ENCODE measurements at regions not wholly inside any gene's neighbourhood (a gene's known extent, or its start where the extent isn't known, plus 50 kb on each side); places are given as distances from the start of the nearest gene placed in this dataset.

DNA sequence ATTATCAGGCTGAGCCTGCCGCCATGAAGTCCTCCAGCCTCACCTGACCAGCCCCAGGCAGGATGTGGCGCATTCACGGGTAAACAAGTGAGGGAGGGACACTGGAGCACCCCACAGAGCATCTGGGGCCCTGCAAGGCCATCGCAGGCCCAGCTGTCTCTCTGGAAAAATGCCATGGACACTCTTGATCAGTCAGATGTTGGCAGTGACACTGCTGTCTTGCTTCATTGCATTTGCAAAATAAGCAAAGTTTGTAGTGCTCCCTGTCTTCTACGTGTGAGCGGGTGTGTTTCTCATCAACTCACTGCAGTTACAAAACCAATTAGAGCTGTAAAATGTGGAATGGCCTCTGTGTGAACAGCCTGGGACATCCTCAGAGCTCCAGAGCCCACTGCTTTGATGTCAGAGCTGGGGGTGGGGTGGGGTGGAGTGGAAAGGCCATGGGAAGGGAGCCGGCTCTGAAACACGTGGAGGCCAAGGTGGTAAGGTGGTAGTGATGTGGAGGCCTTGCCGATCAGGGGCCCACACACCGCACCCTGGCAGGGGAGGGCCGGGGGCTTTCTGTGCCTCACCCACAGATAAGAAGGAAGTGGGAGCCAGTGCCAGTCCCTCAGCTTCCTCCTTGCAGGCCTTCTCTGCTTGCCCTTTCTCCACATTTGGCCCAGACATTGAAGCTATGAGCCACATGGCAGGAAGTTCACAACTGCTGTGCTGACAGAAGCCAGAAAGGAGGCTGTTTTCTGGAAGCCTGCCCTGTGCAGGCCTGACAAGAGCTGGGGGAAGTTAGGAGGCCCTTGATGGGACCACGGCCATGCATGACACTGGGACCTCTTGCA, 254.9 kb downstream of the RHOU start:
- TF ChIP-seq, protein P1, sequence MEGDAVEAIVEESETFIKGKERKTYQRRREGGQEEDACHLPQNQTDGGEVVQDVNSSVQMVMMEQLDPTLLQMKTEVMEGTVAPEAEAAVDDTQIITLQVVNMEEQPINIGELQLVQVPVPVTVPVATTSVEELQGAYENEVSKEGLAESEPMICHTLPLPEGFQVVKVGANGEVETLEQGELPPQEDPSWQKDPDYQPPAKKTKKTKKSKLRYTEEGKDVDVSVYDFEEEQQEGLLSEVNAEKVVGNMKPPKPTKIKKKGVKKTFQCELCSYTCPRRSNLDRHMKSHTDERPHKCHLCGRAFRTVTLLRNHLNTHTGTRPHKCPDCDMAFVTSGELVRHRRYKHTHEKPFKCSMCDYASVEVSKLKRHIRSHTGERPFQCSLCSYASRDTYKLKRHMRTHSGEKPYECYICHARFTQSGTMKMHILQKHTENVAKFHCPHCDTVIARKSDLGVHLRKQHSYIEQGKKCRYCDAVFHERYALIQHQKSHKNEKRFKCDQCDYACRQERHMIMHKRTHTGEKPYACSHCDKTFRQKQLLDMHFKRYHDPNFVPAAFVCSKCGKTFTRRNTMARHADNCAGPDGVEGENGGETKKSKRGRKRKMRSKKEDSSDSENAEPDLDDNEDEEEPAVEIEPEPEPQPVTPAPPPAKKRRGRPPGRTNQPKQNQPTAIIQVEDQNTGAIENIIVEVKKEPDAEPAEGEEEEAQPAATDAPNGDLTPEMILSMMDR (IDR thresholded peaks at IDR 0.05; ENCODE audit: insufficient read depth, low read length, poor library complexity, severe bottlenecking) = no peak
- no peak overlapping the region for H3K4me3 ChIP-seq (replicated peaks; ENCODE audit: low read depth, low read length)
- no peak for DNase-seq (ENCODE audit: extremely low read depth, insufficient read length)
- peaks cover 4% of the 10 kb centered on the region for H3K27me3 ChIP-seq (replicated peaks; ENCODE audit: control insufficient read depth, insufficient read depth, low read length)
- H3K36me3 ChIP-seq (ENCODE audit: control insufficient read depth, insufficient read depth, low read length) = no peaks in the 10 kb centered on the region

DNA sequence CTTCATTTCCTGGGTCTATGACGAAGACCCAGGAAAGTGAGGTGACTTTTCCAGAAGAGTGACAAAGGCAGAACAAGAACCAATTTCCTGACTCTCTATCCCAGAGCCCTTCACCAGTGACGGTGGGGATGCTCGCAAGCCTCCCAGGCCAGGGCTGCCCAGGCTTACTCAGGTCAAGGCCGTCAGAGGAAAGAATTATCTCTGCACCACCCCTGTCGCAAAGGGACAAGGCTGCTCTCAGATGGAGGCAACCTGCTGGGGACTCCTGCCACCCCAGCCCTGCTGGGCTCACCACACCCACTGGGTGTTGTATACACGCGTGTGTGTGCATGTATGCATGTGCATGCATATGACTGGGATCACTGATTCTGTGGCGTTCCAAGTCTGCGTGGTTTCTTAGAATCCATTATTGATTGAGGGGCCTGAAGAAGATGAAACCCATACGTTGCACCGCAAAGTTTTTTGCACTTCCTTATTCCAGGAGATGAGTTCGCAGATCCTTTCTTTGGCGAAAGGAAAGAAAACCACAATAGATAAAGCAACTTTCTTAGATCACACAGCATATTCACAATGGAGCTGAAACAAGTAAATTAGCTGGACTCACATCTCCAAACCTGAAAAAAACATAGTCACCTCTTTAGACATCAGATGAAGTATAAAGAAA, 255.8 kb downstream of the RHOU start:
- Histone ChIP-seq H3K36me3 (ENCODE audit: control insufficient read depth, insufficient read depth, low read length) (no peaks in the 10 kb centered on the region), H3K4me3 (replicated peaks; ENCODE audit: low read depth, low read length) (no peak overlapping the region), H3K27me3 (replicated peaks; ENCODE audit: control insufficient read depth, insufficient read depth, low read length) (peaks cover 4% of the 10 kb centered on the region)
- DNase-seq (ENCODE audit: extremely low read depth, insufficient read length) = no peak
- TF ChIP-seq, protein P1 (IDR thresholded peaks at IDR 0.05; ENCODE audit: insufficient read depth, low read length, poor library complexity, severe bottlenecking) = no peak

DNA sequence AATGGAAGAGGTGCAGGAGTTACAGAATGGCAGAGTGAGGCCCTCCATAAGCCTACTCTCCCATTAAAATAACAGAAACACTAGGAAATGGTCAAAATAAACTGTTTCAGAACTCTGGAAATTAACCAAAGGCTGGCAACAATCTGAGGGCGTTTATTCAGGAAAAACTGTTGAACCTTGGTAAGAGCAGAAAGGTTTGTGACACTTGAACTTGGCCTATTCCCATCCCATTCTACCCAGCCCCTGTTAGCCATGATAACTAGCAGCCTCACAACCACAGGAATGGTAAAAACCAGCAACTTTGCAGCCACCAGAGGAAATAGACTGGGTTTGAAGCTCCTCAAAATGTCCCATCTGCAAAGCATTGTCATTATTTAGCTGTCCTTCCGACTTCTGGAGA, 256.8 kb downstream of the RHOU start:
- DNase-seq (ENCODE audit: extremely low read depth, insufficient read length) = no peak
- H3K4me3 ChIP-seq (replicated peaks; ENCODE audit: low read depth, low read length) = no peak overlapping the region
- H3K36me3 ChIP-seq (ENCODE audit: control insufficient read depth, insufficient read depth, low read length) = no peaks in the 10 kb centered on the region
- TF ChIP-seq, protein P1 (IDR thresholded peaks at IDR 0.05; ENCODE audit: insufficient read depth, low read length, poor library complexity, severe bottlenecking) = no peak
- peaks cover 4% of the 10 kb centered on the region for H3K27me3 ChIP-seq (replicated peaks; ENCODE audit: control insufficient read depth, insufficient read depth, low read length)

DNA sequence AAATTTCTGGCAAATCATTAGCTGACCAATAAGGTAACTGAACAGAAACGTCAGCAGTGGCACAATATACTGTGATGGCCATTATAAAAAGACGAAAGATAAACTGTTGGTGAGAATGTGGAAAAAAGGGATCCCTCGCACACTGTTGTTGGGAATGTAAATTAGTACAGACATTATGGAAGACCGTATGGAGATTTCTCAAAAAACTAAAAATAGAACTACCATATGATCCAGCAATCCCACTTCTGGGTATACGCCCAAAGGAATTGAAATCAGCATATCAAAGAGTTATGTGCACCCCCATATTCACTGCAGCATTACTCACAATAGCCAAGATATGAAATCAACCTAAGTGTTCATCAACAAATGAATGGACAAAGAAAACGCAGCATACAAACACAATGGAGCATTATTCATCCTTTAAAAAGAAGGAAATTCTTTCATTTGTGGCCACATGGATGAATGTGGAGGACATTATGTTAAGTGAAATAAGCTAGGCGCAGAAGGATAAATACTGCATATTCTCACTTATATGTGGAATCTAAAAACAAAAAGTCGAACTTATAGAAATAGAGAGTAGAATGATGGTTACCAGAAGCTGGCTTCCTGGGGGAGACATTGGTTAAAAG, 257.7 kb downstream of the RHOU start:
- no peaks in the 10 kb centered on the region for H3K36me3 ChIP-seq (ENCODE audit: control insufficient read depth, insufficient read depth, low read length)
- peaks cover 4% of the 10 kb centered on the region for H3K27me3 ChIP-seq (replicated peaks; ENCODE audit: control insufficient read depth, insufficient read depth, low read length)
- TF ChIP-seq, protein P1 (IDR thresholded peaks at IDR 0.05; ENCODE audit: insufficient read depth, low read length, poor library complexity, severe bottlenecking) = no peak
- H3K4me3 ChIP-seq (replicated peaks; ENCODE audit: low read depth, low read length) = no peak overlapping the region
- DNase-seq (ENCODE audit: extremely low read depth, insufficient read length) = no peak

DNA sequence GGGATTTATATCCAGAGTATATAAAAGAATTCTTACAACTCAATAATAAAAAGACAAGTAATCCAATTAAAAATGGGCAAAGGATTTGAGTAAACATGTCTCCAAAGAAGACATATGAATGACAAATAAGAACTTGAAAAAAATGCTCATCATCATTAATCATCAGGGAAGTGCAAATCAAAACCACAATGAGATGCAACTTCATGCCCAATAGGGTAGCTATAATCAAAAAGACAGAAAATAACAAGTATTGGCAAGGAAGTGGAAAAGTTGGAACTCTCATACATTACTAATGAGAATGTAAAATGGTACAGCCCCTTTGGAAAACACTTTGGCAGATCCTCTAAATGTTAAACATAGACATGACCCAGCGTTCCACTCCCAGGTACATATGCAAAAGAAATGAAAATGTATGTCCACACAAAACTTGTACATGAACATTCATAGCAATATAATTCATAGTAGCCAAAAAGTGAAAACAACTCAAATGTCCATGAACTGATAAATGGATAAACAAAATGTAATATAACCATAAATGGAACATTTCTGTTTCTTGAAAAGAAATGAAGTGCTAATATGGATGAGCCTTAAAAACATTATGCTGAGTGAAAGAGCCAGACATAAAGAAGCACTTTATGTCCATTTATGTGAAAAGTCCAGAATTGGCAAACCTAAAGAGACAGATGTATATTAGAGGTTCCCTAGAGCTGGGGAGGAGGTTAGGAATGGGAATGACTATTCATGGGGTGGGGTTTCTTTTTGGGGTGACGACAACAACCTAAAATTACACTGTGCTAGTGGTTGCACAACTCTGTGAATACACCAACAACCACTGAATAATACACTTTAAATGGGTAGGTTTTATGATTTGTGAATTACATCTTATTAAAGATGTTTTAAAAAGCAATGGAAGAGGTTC, 259.7 kb downstream of the RHOU start:
- no peak overlapping the region for H3K4me3 ChIP-seq (replicated peaks; ENCODE audit: low read depth, low read length)
- no peak for DNase-seq (ENCODE audit: extremely low read depth, insufficient read length)
- no peaks in the 10 kb centered on the region for H3K36me3 ChIP-seq (ENCODE audit: control insufficient read depth, insufficient read depth, low read length)
- TF ChIP-seq, protein P1 (IDR thresholded peaks at IDR 0.05; ENCODE audit: insufficient read depth, low read length, poor library complexity, severe bottlenecking) = no peak
- H3K27me3 ChIP-seq (replicated peaks; ENCODE audit: control insufficient read depth, insufficient read depth, low read length) = peaks cover 4% of the 10 kb centered on the region
